GM21367 (cell line): ENCODE measurements at regions not wholly inside any gene's neighbourhood (a gene's known extent, or its start where the extent isn't known, plus 50 kb on each side); places are given as distances from the start of the nearest gene placed in this dataset.

Experiments
- ATAC-seq: cut with Tn5 transposase; IDR thresholded peaks from one replicate; pipeline ENCODE4 v1.9.1; 2021; ENCODE audit not compliant: unreplicated experiment

DNA sequence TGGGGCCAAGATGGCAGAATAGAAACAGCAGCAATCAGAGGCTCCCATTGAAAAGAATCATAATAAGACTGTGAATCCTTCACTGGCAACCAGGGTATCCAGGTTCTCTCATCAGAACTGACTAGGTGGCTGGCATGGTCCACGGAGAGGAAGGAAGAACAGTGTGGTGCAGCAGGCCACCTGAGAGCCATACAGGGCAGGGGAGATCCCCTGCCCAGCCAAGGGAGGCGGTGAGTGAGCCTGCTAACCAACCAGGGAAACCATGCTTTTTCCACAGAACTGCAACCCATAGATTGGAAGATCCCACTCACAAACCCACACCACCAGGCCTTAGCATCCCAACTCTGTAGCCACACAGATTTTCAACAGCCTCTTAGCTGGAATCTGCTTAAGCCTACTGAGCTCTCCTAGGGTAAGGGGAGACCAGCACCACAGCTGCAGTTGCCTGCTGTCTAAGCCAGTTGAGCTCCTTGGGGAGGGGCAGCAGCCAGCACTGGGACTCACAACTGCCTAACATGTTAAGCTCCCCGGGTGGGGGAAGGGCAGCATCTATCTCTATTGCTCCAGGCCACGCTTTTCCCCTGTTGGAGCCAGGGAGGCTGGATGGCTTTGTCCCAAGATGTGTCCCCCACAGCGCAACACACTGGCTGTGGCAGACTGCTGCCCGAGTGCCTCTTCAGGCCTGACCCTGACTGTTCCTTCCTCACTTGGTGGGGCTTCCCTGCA is 342.6 kb upstream of the CCDC196 start:
- no peak for ATAC-seq

- no peak for ATAC-seq
Observed at GRCh38 chr14:66152302-66152701, 333.9 kb upstream of the CCDC196 start.

GRCh38 chr14:66152747-66153146 is 333.4 kb upstream of the CCDC196 start:
- no peak for ATAC-seq

GRCh38 chr14:66163023-66163422 is 323.1 kb upstream of the CCDC196 start:
- no peak for ATAC-seq

DNA sequence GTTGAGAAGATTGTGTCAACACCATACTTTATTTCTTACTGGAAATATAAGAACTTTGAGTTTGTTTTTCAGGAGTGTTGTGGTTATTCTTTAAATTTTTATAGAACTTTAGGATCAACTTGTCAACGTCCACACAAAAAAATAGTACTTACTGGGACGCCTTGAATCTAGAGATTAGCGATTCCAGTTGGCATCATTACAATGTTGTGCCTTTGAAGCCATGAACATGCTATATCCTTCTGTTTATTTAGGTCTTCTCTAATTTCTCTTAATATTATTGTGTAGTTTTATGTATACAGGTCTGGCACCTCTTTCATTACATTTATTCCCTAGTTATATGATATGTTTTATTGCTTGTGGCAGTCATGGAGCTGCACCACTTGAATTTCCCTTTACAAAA is 320.8 kb upstream of the CCDC196 start:
- ATAC-seq: no peak

- ATAC-seq: no peak
Observed at GRCh38 chr14:66174453-66174891, 311.7 kb upstream of the CCDC196 start.

DNA sequence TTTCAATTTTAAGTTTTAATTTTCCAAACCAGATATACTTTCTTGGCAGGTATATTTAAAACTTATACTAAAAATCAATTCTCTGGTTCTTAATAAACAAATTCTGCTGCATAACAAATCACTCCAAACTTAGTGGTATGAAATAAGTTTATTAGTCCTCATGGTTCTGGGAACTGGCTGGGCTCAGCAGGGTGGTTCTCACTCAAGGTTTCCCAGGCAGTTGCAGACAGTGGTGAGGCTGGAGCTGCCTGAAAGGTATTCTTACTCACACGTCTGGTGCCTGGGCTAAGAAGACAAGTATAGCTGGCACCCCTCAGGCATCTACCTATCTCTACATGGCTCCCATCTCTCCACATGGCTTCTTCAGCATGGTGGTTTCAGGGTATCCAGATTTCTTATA is 308.2 kb upstream of the CCDC196 start:
- no peak for ATAC-seq

DNA sequence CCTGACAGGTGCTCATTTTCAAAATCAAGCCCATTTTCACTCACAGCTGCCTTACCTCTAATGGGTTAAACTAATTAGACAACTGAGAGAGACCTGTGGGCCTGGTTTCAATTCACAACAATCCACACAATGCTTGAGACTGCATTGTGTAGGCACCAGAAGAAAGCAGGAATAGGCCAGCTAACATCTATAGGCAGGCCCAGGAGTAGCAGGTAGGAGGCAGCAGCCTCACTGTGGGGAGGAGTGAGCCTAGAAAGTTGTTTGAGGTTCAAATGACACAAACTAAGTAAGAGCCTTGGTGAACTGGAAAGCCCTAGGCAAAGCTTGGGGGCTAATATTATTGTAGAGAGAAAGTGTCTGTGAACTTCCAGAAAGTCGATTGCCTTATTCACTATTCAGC is 289.5 kb upstream of the CCDC196 start:
- ATAC-seq: no peak

- no peak for ATAC-seq
Observed at GRCh38 chr14:66197276-66197675, 288.9 kb upstream of the CCDC196 start.

DNA sequence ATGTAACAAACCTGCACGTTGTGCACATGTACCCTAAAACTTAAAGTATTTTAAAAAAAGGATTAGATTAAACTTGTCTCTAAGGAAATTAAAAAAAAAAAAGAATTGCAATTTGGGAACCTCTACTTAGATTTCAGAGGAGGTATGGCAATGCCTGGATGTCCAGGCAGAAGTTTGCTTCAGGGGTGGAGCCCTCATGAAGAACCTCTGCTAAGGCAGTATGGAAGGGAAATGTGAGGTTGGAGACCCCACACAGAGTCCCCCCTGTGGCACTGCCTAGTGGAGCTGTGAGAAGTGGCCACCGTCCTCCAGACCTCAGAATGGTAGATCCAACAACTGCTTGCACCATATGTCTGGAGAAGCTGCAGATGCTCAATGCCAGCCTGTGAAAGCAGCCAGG is 279.6 kb upstream of the CCDC196 start:
- ATAC-seq: no peak

GRCh38 chr14:66216763-66217162 is 269.4 kb upstream of the CCDC196 start:
- ATAC-seq: no peak

DNA sequence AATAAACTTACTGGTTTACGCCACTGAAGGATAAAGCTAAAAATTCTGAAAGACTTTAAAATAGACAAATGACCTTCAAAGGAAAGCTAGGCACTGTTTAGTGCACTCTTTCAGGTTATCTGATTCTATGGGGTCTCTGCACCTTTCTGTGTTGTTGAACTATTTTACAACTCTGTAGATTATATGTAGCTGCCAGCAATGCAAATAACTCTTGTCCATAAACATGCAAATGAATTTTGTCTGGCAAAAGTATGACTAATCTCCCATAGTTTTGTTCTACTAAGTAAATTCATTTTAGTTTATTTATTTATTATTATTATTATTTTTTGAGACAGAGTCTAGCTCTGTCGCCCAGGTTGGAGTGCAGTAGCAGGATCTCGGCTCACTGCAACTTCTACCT is 266.3 kb upstream of the CCDC196 start:
- no peak for ATAC-seq

GRCh38 chr14:66224492-66225178 is 261.5 kb upstream of the CCDC196 start:
- ATAC-seq: no peak

GRCh38 chr14:66225337-66225736 is 260.8 kb upstream of the CCDC196 start:
- no peak for ATAC-seq

GRCh38 chr14:66228267-66228970 is 257.8 kb upstream of the CCDC196 start:
- ATAC-seq: no peak

DNA sequence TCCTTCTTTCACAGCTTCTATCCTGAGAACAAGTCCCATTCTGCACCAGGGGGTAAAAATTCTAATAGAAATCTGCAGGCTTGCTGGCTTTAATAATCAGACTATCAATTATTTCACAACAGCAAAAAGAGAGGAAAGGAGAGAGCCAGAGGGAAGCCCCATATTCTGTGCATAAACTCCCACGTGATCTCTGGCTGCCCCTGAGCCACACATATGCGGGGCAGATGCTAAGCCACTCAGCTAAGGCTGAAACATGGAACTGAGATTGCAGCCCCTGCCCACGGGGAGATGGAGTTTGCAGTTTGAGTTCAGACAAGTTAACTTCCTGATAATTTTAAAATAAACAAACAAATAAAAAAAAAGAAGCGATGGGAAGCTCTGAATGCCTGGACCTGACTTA is 254.4 kb upstream of the CCDC196 start:
- no peak for ATAC-seq

DNA sequence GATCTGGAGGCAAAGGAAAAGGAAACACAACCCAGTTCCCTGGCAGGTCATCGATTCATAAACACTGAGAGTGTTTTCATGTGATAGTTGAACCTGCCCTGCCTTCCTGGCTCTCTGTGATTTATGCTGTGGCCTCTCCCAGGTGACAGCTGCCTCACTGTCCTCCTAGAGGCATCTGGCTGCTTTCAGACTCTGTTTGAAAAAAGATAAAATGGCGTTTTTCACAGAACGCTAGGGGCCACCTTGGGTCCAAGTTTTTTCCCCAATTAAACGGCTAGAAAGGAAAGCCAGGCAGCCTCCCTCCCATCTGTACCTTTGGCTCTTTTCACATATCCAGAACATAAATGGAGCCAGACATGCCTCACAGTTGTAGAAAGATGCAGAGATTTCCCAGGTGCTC is 252.6 kb upstream of the CCDC196 start:
- ATAC-seq: no peak

DNA sequence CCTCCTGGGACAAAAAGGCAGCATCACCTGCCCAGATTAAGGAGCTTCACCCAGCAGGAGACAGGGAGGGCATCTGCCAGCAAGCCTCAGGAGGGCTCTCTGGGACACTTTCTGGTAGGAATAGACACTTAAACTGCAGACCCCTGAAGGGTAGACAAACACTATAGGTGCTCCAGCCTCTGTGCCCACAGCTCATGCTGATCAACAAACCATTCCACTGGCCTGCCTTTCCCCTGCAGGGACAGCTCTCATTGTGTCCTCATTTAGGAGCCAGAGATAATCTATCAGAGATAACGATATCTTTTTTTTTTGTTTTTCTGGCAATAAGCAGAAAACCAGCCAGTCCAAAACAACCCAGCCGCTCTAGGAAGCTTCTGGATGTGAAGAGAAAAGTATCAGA is 251.8 kb upstream of the CCDC196 start:
- ATAC-seq: no peak

DNA sequence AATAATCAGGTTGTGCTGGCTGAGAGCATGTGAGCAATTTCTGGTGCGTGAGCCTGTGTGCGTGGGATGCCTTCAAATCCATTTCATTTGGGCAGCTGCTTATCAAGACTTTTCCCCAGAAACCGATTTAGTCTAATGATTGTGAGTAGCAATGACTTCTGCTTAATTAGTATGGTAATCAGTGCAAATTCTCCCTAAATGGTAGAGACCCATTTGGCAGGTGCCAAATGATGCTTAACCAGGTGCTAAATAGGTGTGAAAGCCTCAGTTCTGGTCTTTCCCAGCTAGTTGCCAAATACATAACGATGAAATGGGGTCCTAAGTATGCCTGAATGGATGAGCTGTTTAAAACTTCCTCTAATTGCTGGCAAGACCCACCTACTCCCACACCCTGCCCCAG is 248.4 kb upstream of the CCDC196 start:
- no peak for ATAC-seq

DNA sequence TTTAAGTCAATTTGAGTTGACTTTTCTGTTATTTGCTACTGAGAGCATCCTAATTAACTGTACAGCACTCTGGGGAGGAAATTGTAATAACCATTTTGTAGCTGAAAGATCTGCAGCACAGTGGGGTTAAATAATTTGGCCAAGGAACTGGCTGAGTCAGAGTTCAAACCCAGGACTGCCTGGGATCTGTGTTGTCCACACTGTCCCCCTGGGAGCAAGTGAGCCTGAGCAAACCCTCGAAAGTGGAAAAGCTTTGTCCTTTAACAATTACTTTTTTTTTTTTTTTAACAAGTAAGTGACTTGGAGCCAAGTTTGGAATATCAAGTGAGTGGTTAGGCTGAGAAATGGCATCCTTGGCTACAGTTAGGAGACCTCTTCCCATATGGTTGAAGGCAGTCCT is 247.2 kb upstream of the CCDC196 start:
- ATAC-seq: no peak

- ATAC-seq: no peak
Observed at GRCh38 chr14:66239589-66239988, 246.6 kb upstream of the CCDC196 start.

GRCh38 chr14:66240105-66240504 is 246.1 kb upstream of the CCDC196 start:
- no peak for ATAC-seq
